ENCODE measurements at regions not wholly inside any gene's neighbourhood (a gene's known extent, or its start where the extent isn't known, plus 50 kb on each side); places are given as distances from the start of the nearest gene placed in this dataset.
"Not testable (repeated sequence)": the region's sequence is repeated elsewhere in the genome, so short reads cannot be mapped to it uniquely, and the experiment has no call there.

GRCh38 chr4:26044983-26045382, 131.0 kb downstream of the SMIM20 start:
- DNase-seq (ENCODE audit: low spot score) = no peak

- no peak for DNase-seq (ENCODE audit: low spot score)
Measured at GRCh38 chr4:26047795-26048194, 133.8 kb downstream of the SMIM20 start.

- DNase-seq (ENCODE audit: low spot score) = no peak
Measured at GRCh38 chr4:26048378-26048882, 134.4 kb downstream of the SMIM20 start.

GRCh38 chr4:26048950-26049349, 134.9 kb downstream of the SMIM20 start:
- DNase-seq (ENCODE audit: low spot score) = no peak

GRCh38 chr4:26049447-26049846, 135.4 kb downstream of the SMIM20 start:
- DNase-seq (ENCODE audit: low spot score) = no peak

GRCh38 chr4:26050212-26050643, 136.2 kb downstream of the SMIM20 start:
- DNase-seq (ENCODE audit: low spot score) = no peak

GRCh38 chr4:26050671-26051070, 136.7 kb downstream of the SMIM20 start:
- no peak for DNase-seq (ENCODE audit: low spot score)

- DNase-seq (ENCODE audit: low spot score) = no peak
Measured at GRCh38 chr4:26051240-26051639, 137.2 kb downstream of the SMIM20 start.

- no peak for DNase-seq (ENCODE audit: low spot score)
Measured at GRCh38 chr4:26052663-26053541, 138.9 kb downstream of the SMIM20 start.

- DNase-seq (ENCODE audit: low spot score) = no peak
Measured at GRCh38 chr4:26053761-26054160, 139.7 kb downstream of the SMIM20 start.

- DNase-seq (ENCODE audit: low spot score) = no peak
Measured at GRCh38 chr4:26055855-26056254, 141.8 kb downstream of the SMIM20 start.

- no peak for DNase-seq (ENCODE audit: low spot score)
Measured at GRCh38 chr4:26056406-26056805, 142.4 kb downstream of the SMIM20 start.

GRCh38 chr4:26057839-26058238, 143.8 kb downstream of the SMIM20 start:
- not testable (repeated sequence) for DNase-seq (ENCODE audit: low spot score)

GRCh38 chr4:26058537-26058936, 144.5 kb downstream of the SMIM20 start:
- DNase-seq (ENCODE audit: low spot score) = no peak

GRCh38 chr4:26059391-26060154, 145.6 kb downstream of the SMIM20 start:
- no peak for DNase-seq (ENCODE audit: low spot score)

- DNase-seq (ENCODE audit: low spot score) = peak; percentile 59
Measured at GRCh38 chr4:26060286-26060685, 146.3 kb downstream of the SMIM20 start.

GRCh38 chr4:26061248-26061986, 147.4 kb downstream of the SMIM20 start:
- DNase-seq (ENCODE audit: low spot score) = peak; percentile 76

GRCh38 chr4:26062215-26062614, 148.2 kb downstream of the SMIM20 start:
- no peak for DNase-seq (ENCODE audit: low spot score)

- not testable (repeated sequence) for DNase-seq (ENCODE audit: low spot score)
Measured at GRCh38 chr4:26064009-26064408, 150.0 kb downstream of the SMIM20 start.

GRCh38 chr4:26065833-26066232, 151.8 kb downstream of the SMIM20 start:
- DNase-seq (ENCODE audit: low spot score) = no peak

- DNase-seq (ENCODE audit: low spot score) = no peak
Measured at GRCh38 chr4:26067035-26067434, 153.0 kb downstream of the SMIM20 start.

- peak; percentile 16 for DNase-seq (ENCODE audit: low spot score)
Measured at GRCh38 chr4:26069218-26069617, 155.2 kb downstream of the SMIM20 start.

Data from RKO (cell line).